ENCODE measurements at regions not wholly inside any gene's neighbourhood (a gene's known extent, or its start where the extent isn't known, plus 50 kb on each side); places are given as distances from the start of the nearest gene placed in this dataset.

DNA sequence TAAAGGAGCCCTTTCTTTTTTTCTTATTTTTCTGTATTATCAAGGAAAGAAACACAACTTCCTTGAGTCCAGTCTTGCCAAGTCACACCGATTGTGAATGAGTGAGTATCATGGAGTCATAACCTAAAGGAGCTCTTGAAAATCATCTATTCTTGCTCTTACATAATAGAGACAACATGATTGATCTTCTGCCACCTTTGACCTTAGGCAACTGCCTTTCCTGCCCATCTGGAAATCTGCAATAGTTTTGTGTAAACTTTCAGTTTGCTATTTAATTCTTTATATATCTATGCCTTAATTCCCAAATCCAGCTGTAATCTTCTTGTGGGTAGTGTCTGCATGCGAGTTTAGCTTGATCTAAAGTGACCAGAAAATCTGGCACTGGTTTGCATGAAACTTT, 149.9 kb upstream of the FST start:
- WGBS, 2 donors = 69 to 72% methylated on average over 2 of the region's 2 CpGs
- no peak overlapping the region for H3K4me3 ChIP-seq
- H3K27me3 ChIP-seq = no peaks in the 10 kb centered on the region
- peaks cover 0 to 14% (median 0%) of the 10 kb centered on the region in 9 donors for H3K4me1 ChIP-seq
- ATAC-seq = no peak
- TF ChIP-seq CTCF (IDR thresholded peaks at IDR 0.05) = no peak
- intact Hi-C loops (cut with DNase I) = no loop called here
- no peak overlapping the region for H3K27ac ChIP-seq
- H3K9me3 ChIP-seq = no peaks in the 10 kb centered on the region
- no peaks in the 10 kb centered on the region for H3K36me3 ChIP-seq
- no peak for DNase-seq

DNA sequence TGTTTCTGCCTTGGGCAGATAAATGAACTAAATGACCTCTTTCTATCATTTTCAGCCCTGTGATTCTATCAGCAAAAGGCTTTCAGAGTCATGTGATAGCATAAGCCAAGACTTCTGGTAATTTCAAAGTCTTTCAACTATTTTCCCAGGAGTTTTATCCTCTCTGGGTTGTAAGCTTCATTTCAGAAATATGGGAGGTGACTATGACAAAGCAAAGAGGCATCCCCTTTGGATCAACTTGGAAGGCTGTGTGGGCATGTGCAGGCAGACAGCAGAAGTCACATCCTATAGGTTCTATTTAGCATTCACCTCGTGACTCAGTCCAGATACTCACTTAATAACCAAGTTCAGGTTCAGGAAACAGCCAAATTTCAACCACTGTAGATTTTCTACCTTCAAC, 149.0 kb upstream of the FST start:
- Histone ChIP-seq H3K27ac (no peak overlapping the region), H3K4me1 (peaks cover 0 to 6% (median 0%) of the 10 kb centered on the region in 9 donors), H3K27me3 (no peaks in the 10 kb centered on the region), H3K9me3 (peaks cover 0 to 2% (median 0%) of the 10 kb centered on the region in 11 donors), H3K36me3 (no peaks in the 10 kb centered on the region), H3K4me3 (no peak overlapping the region)
- TF ChIP-seq CTCF (IDR thresholded peaks at IDR 0.05) = no peak
- no peak for ATAC-seq
- intact Hi-C loops (cut with DNase I) = no loop called here
- 62% methylated on average over 1 of the region's 1 CpG for WGBS, 2 donors
- no peak for DNase-seq

DNA sequence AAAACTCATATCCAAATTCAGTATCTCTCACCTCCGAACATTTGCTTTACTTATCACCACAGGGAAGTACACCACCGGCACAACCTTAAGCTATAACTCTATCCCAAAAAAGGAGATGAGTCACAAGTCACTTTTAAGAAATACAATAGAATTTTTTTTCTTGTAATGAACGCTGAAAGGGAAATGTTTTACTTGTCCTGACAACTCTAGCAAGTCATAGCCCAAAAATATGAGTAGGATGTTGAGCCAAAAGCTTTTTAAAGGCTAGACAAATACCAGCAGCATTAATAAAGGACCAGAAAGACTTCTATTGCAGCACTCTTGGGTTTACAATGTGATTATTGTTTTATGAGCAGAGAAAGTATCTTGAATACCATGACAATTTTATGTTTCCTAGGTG, 147.3 kb upstream of the FST start:
- H3K4me3 ChIP-seq = no peak overlapping the region

DNA sequence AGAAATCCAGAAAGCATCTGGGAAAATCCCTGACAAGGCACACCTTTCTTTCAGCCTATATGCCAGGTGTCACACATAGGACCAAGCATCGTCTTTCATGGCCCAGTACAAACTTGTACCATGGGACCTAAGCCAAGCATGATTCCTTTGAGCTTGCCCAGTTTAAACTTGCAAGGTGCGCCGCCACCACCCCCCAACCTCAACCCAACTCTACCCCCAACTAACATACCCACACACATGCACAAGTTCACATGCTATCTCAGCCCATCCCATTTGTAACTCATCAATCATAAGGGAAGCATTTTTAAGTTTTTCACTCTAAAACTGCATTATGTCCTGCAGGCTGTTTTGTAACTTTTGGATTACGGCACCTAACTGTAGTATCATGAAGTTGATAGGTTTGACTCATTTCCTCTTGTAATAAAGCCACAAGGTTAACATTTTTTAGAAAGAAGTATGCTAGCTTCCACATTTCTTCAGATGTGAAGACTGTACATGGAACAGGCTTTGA, 145.9 kb upstream of the FST start:
- Histone ChIP-seq H3K27ac (no peak overlapping the region), H3K36me3 (no peaks in the 10 kb centered on the region), H3K4me1 (no peaks in the 10 kb centered on the region), H3K4me3 (no peak overlapping the region), H3K9me3 (peaks cover 0 to 2% (median 0%) of the 10 kb centered on the region in 11 donors), H3K27me3 (no peaks in the 10 kb centered on the region)
- WGBS, 2 donors = 86 to 93% methylated on average over 4 of the region's 4 CpGs
- intact Hi-C loops (cut with DNase I) = no loop called here
- no peak for TF ChIP-seq CTCF (IDR thresholded peaks at IDR 0.05)
- ATAC-seq = no peak
- DNase-seq = no peak

More for the DNA sequence above, 147.3 kb upstream of the FST start:
- intact Hi-C loops (cut with DNase I) = no loop called here
- ATAC-seq (no peak), DNase-seq (no peak)
- Histone ChIP-seq H3K27me3 (no peaks in the 10 kb centered on the region), H3K36me3 (no peaks in the 10 kb centered on the region), H3K9me3 (peaks cover 0 to 2% (median 0%) of the 10 kb centered on the region in 11 donors), H3K4me1 (no peaks in the 10 kb centered on the region), H3K27ac (peak overlapping the region in 1 of 10 donors; percentile 24)
- 52 to 60% methylated on average over 3 of the region's 3 CpGs for WGBS, 2 donors
- no peak for TF ChIP-seq CTCF (IDR thresholded peaks at IDR 0.05)
